Left colon (tissue), 2 donors: ENCODE measurements at regions not wholly inside any gene's neighbourhood (a gene's known extent, or its start where the extent isn't known, plus 50 kb on each side); places are given as distances from the start of the nearest gene placed in this dataset.
"Not testable (repeated sequence)": the region's sequence is repeated elsewhere in the genome, so short reads cannot be mapped to it uniquely, and the experiment has no call there.

ENCODE experiments used
- ATAC-seq: fragments of 200-7000 bp; cut with Tn5 transposase; one replicate; pipeline ENCODE4 v1.9.1; 2020; ENCODE audit warnings: mild to moderate bottlenecking, moderate library complexity
- DNase-seq, 2 donors: peaks; one replicate each; pipeline ENCODE4 v3.0.0-alpha.2; 2020
- intact Hi-C, 2 donors: fragments of 100-400 bp; cut with DNase I in 1 of 2; cut with micrococcal nuclease in 1 of 2; formaldehyde crosslinking; loops; one replicate each; pipeline versions ENCODE4 v1.11.2 to v1.14.0; 2022; cut with DNase I, micrococcal nuclease
- donor health status: DM: no; HTN: no; CAD: no.
- donor health status: DM: yes; HTN: yes; CAD: no.

GRCh38 chr5:12659686-12660085 is 755.4 kb upstream of the CTNND2 start:
- intact Hi-C loops: no loop called here
- DNase-seq (no peak), ATAC-seq (no peak)

DNA sequence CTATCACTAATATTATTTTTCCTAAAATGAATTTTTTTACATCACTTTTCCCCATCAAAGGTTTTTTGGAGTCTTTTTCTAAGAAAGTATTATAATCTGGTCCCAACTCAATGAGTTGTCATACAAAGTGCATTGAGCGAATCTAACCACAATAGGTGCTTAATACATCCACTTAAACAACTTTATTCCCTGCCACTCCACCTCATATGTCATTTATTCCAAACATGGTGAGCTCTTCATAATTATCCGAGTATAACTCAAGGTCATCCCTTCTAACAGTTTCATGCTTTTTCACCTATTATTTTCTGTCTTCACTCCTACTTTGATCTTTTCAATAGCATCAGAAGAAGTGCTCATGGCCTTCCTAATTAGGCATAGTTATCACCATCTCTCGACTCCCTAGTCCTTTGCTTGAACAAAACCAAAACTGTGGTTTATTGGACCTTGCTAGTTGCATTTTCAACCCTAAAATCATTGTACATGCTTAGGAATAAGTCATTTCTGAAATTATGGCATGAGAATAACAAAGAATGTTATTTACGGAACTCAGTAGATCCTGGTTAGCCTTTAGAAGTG is 754.7 kb upstream of the CTNND2 start:
- ATAC-seq (no peak), DNase-seq (no peak)
- intact Hi-C loops: no loop called here

GRCh38 chr5:12657914-12658474 is 753.7 kb upstream of the CTNND2 start:
- intact Hi-C loops, ATAC-seq, DNase-seq: not testable (repeated sequence)

DNA sequence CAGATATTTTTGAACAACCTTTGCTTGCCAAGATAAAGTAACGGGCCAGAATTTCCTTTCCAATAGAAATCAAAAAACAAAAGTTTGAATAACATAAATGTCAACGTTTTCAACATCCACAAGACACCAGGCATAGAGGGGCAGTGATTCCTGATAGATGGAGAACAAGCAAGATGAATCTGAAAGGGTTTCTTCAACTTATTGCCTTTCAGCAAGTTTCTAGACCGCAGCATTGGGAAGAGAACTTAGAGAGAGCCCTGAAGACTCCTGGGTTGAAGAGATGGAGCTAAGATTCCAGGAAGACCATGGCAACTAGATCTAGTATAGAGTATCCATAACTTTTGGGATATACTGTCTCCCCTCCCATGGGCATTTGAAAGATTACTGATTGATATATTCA is 751.4 kb upstream of the CTNND2 start:
- DNase-seq (no peak), ATAC-seq (no peak)
- intact Hi-C loops: no loop called here

- DNase-seq (no peak), ATAC-seq (no peak)
- intact Hi-C loops: no loop called here
Measured at GRCh38 chr5:12652201-12652600, 748.0 kb upstream of the CTNND2 start.

- intact Hi-C loops: no loop called here
- ATAC-seq: no peak
- DNase-seq: no peak
Measured at GRCh38 chr5:12648558-12648957, 744.3 kb upstream of the CTNND2 start.

DNA sequence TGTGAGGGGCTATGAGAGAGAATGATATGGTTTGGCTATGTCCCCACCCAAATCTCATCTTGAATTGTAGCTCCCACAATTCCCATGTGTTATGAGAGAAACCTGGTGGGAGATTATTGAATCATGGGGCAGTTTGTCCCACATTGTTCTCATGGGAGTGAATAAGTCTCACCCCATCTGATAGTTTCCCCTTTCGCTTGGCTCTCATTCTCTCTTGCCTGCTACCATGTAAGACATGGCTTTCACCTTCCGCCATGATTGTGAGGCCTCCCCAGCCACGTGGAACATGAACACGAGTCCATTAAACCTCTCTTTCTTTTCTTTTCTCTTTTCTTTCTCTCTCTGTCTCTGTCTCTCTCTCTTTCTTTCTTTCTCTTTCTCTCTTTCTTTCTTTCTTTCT is 743.4 kb upstream of the CTNND2 start:
- DNase-seq: no peak
- intact Hi-C loops: no loop called here
- no peak for ATAC-seq

DNA sequence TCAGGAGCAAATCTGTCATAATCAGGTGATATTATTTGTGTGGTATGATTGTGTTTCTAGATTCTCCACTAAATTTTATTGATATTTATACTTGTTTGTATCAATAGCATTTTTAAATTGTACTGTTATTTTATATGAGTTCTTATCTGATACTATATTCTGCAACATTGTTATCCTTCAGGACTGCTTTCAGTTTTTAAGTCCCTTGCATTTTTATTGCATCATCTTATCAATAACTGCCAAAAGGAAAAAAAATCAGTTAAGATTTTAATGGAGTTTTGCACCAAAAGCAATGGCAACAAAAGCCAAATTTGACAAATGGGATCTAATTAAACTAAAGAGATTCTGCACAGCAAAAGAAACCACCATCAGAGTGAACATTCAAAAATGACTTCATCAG is 741.3 kb upstream of the CTNND2 start:
- intact Hi-C loops: no loop called here
- ATAC-seq (no peak), DNase-seq (no peak)

DNA sequence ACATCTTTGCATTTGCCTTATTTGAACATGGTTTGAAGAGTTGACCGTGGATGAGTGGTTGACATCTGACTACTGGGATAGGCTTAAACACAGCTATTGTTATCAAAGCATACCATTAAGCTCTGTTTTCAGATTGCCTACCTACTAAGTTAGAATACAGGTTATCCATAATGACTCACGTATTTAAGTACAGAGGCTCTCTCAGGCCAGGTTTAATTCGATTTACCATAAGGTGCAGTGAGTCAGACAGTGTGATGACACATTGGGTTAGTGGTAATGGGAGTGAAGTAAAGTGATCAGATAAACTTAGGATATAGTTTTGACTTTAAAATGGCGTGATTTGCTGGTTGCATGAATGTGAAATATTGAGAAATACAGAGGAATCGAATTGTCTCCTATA is 732.0 kb upstream of the CTNND2 start:
- ATAC-seq (no peak), DNase-seq (no peak)
- intact Hi-C loops: no loop called here

GRCh38 chr5:12626556-12626955 is 722.3 kb upstream of the CTNND2 start:
- intact Hi-C loops: no loop called here
- ATAC-seq (no peak), DNase-seq (no peak)

- no peak for DNase-seq
- no peak for ATAC-seq
Measured at GRCh38 chr5:12625667-12626263, 721.5 kb upstream of the CTNND2 start.

GRCh38 chr5:12624776-12625560 is 720.7 kb upstream of the CTNND2 start:
- ATAC-seq (no peak), DNase-seq (no peak)
- intact Hi-C loops: no loop called here

More at GRCh38 chr5:12625667-12626263, 721.5 kb upstream of the CTNND2 start:
- intact Hi-C loops: no loop called here

- intact Hi-C loops: no loop called here
- ATAC-seq: no peak
- no peak for DNase-seq
Measured at GRCh38 chr5:12623408-12623807, 719.2 kb upstream of the CTNND2 start.

DNA sequence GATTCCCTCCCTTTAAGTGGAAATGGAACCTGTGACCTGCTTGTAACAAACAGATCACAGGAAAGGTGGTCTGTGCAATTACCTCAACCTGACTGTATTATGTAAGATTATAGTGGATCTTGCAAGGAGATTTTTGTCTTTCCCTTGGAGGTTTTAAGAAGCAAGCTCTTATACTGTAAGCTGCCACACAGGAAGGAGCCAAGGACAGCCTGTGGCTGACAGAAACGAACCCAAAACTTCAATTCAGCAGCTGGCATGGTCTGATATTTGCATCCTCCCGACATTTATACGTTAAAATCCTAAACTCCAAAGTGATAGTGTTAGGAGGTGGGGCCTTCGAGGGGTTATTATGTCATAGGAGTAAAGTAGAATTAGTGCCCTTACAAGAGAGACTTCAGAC is 711.8 kb upstream of the CTNND2 start:
- no peak for ATAC-seq
- intact Hi-C loops: no loop called here
- no peak for DNase-seq

GRCh38 chr5:12615141-12615820 is 711.0 kb upstream of the CTNND2 start:
- no peak for DNase-seq
- ATAC-seq: no peak
- intact Hi-C loops: no loop called here

DNA sequence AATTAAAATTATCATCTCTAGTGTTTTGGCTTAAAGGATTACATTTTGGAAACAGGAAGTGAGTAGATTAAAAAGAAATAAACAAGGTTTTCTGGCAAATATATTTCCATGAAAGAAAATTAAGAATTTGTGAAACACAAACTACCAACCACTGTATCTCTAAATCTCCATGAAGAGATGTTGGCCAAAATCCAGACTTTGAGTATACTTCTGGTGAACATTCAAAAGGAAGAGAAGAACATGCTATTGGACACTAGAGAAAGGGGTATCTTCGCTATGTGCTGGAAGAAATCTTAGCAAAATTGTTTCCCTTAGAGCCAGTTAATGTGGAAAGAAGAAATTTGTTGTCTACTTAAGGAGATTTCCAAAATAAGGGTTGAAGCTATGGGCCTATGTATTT is 710.4 kb upstream of the CTNND2 start:
- no peak for ATAC-seq
- intact Hi-C loops: no loop called here

DNA sequence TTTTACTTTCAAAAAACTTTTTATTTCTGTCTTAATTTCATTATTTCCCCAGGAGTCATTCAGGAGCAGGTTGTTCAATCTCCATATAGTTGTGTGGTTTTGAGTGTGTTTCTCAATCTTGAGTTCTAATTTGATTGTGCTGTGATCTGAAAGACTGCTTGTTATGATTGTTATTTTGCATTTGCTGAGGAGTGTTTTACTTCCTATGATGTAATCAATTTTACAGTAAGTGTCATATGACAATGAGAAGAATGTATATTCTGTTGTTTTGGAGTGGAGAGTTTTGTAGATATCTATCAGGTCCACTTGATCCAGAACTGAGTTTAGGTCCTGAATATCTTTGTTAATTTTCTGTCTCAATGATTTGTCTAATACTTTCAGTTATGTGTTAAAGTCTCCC is 706.9 kb upstream of the CTNND2 start:
- ATAC-seq (no peak), DNase-seq (no peak)
- intact Hi-C loops: no loop called here

More for the DNA sequence above, 710.4 kb upstream of the CTNND2 start:
- no peak for DNase-seq

- intact Hi-C loops, ATAC-seq, DNase-seq: not testable (repeated sequence)
Measured at GRCh38 chr5:12607817-12608216, 703.6 kb upstream of the CTNND2 start.

- intact Hi-C loops: no loop called here
- DNase-seq (no peak), ATAC-seq (no peak)
Measured at GRCh38 chr5:12592228-12592627, 688.0 kb upstream of the CTNND2 start.

DNA sequence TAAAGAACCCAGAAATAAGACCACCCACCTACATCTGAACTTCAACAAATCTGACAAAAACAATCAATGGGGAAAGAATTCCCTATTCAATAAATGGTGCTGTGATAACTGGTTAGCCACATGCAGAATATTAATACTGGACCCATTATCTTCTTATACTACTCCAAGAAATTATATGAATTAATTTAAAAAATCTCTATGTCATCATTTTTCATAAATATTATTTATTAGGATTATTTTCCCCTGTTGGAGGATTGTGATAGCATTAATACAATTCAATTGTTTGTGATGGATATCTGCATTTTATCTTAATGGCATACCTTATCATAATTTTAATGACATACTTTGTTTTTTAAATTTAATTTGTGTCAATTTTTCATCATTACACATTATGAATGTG is 682.2 kb upstream of the CTNND2 start:
- intact Hi-C loops: no loop called here
- DNase-seq (no peak), ATAC-seq (no peak)
